Hepatocyte (in vitro differentiated cells): ENCODE measurements at regions not wholly inside any gene's neighbourhood (a gene's known extent, or its start where the extent isn't known, plus 50 kb on each side); places are given as distances from the start of the nearest gene placed in this dataset.

Experiments
- CTCF ChIP-seq: fragments of 200-600 bp; sonication (generic); IDR thresholded peaks from 2 replicates; pipeline ENCODE4 v1.5.1; 2016; ENCODE audit warnings: antibody characterized with exemption, mild to moderate bottlenecking; ENCODE audit not compliant: poor library complexity
- EZH2phosphoT487 ChIP-seq: fragments of 200-600 bp; sonication (generic); IDR thresholded peaks from one replicate; pipeline ENCODE4 v1.6.1; 2018; ENCODE audit warnings: antibody characterized with exemption, mild to moderate bottlenecking, low read depth, moderate library complexity; ENCODE audit not compliant: unreplicated experiment, severe bottlenecking

DNA sequence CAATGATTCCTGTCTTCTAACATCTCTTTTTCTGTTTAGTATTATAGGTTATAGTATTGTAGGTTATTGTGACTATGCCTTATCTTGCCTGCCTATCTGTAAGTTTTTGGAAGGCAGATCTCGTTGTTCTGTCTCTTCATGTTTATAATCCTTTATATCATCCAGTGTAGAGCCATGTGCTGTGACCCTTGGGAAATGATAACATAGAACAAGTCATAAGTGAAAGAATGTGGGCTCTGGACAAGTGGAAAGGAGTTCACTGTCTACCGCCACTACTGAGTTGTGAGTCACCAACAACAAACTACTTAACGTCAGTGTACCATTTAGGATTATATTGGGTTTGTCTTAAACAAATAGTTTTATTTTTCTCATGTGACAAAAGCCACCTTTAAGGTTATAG, 139.3 kb downstream of the LYPLAL1 start:
- TF ChIP-seq CTCF (no peak), EZH2phosphoT487 (no peak)
